Loucy (cell line): ENCODE measurements at regions not wholly inside any gene's neighbourhood (a gene's known extent, or its start where the extent isn't known, plus 50 kb on each side); places are given as distances from the start of the nearest gene placed in this dataset.

Source experiments
- H2AFZ ChIP-seq: fragments of 200-600 bp; sonication (generic); 2 replicates; pipeline ENCODE4 v1.6.0; 2016; ENCODE audit warnings: antibody characterized with exemption, mild to moderate bottlenecking, low read length, moderate library complexity
- H3F3A ChIP-seq: fragments of 200-600 bp; 2 replicates; pipeline ENCODE4 v1.6.0; 2016; ENCODE audit warnings: antibody characterized with exemption, low read depth, mild to moderate bottlenecking
- H3K27me3 ChIP-seq: fragments of 200-600 bp; sonication (generic); 2 replicates; pipeline ENCODE4 v1.6.1; 2014; ENCODE audit warnings: low read length, mild to moderate bottlenecking; ENCODE audit not compliant: insufficient read depth, poor library complexity, severe bottlenecking
- H3K36me3 ChIP-seq: fragments of 200-600 bp; sonication (generic); 2 replicates; pipeline ENCODE4 v1.6.1; 2016; ENCODE audit warnings: low read length; ENCODE audit not compliant: insufficient read depth
- H3K4me1 ChIP-seq: fragments of 200-600 bp; sonication (generic); 2 replicates; pipeline ENCODE4 v1.5.1; 2014; ENCODE audit warnings: low read length, mild to moderate bottlenecking; ENCODE audit not compliant: insufficient read depth, poor library complexity, severe bottlenecking
- H3K4me2 ChIP-seq: fragments of 200-600 bp; sonication (generic); 2 replicates; pipeline ENCODE4 v1.6.0; 2014; ENCODE audit warnings: antibody characterized with exemption, low read length, low read depth, mild to moderate bottlenecking; ENCODE audit not compliant: poor library complexity, severe bottlenecking
- H3K4me3 ChIP-seq: fragments of 200-600 bp; sonication (generic); 2 replicates; pipeline ENCODE4 v1.5.1; 2014; ENCODE audit warnings: low read length, mild to moderate bottlenecking, mixed read lengths; ENCODE audit not compliant: poor library complexity, severe bottlenecking
- H3K79me2 ChIP-seq: fragments of 200-600 bp; sonication (generic); 2 replicates; pipeline ENCODE4 v1.6.1; 2014; ENCODE audit warnings: low read length; ENCODE audit not compliant: insufficient read depth
- H3K9ac ChIP-seq: fragments of 200-600 bp; sonication (generic); 2 replicates; pipeline ENCODE4 v1.6.0; 2014; ENCODE audit warnings: mild to moderate bottlenecking, low read depth, low read length, moderate library complexity; ENCODE audit not compliant: poor library complexity, severe bottlenecking
- H3K9me2 ChIP-seq: fragments of 200-600 bp; sonication (generic); replicated peaks from 2 replicates; pipeline ENCODE4 v1.6.1; 2016; ENCODE audit warnings: low read depth, low read length, mixed read lengths
- H3K9me3 ChIP-seq: fragments of 200-600 bp; sonication (generic); 2 replicates; pipeline ENCODE4 v1.6.1; 2014; ENCODE audit warnings: mild to moderate bottlenecking, antibody characterized with exemption, low read length, low read depth; ENCODE audit not compliant: insufficient read depth
- H4K20me1 ChIP-seq: fragments of 200-600 bp; sonication (generic); 2 replicates; pipeline ENCODE4 v1.6.0; 2014; ENCODE audit warnings: antibody characterized with exemption, low read length, mild to moderate bottlenecking; ENCODE audit not compliant: insufficient read depth, poor library complexity, severe bottlenecking
- CTCF ChIP-seq: fragments of 200-600 bp; sonication (generic); conservative IDR thresholded peaks from 2 replicates; pipeline ENCODE4 v1.5.1; 2014; ENCODE audit warnings: mild to moderate bottlenecking, antibody characterized with exemption, low read length
- EZH2phosphoT487 ChIP-seq: fragments of 200-600 bp; IDR thresholded peaks from 2 replicates; pipeline ENCODE4 v1.6.1; 2018; ENCODE audit warnings: antibody characterized with exemption, mild to moderate bottlenecking, moderate library complexity, borderline replicate concordance

GRCh38 chr13:109963960-109964563 lies 177.7 kb upstream of the IRS2 start:
- H3K9me2 ChIP-seq, result no peaks in the 10 kb centered on the region
- H3K9ac ChIP-seq, result no peak overlapping the region
- no peak for TF ChIP-seq CTCF
- TF ChIP-seq EZH2phosphoT487, result no peak
- H3F3A ChIP-seq, result no peaks in the 10 kb centered on the region
- no peak overlapping the region for H3K4me3 ChIP-seq
- no peaks in the 10 kb centered on the region for H4K20me1 ChIP-seq
- peak overlapping the region; percentile 22 for H3K4me2 ChIP-seq
- no peaks in the 10 kb centered on the region for H3K36me3 ChIP-seq
- H3K4me1 ChIP-seq, result no peaks in the 10 kb centered on the region
- H3K27me3 ChIP-seq, result no peaks in the 10 kb centered on the region
- no peak overlapping the region for H2AFZ ChIP-seq
- no peaks in the 10 kb centered on the region for H3K9me3 ChIP-seq
- H3K79me2 ChIP-seq, result no peaks in the 10 kb centered on the region

GRCh38 chr13:109963384-109963783 lies 177.0 kb upstream of the IRS2 start:
- Histone ChIP-seq H3K4me2 (no peak overlapping the region), H3K9me2 (no peaks in the 10 kb centered on the region), H3K79me2 (no peaks in the 10 kb centered on the region), H3K9me3 (no peaks in the 10 kb centered on the region), H3K36me3 (no peaks in the 10 kb centered on the region), H4K20me1 (no peaks in the 10 kb centered on the region), H3K27me3 (no peaks in the 10 kb centered on the region), H3K4me3 (no peak overlapping the region), H3K4me1 (no peaks in the 10 kb centered on the region), H3K9ac (no peak overlapping the region), H2AFZ (no peak overlapping the region), H3F3A (no peaks in the 10 kb centered on the region)
- TF ChIP-seq EZH2phosphoT487, result no peak
- TF ChIP-seq CTCF, result no peak

GRCh38 chr13:109959903-109960302 lies 173.5 kb upstream of the IRS2 start:
- H3K27me3 ChIP-seq, result no peaks in the 10 kb centered on the region

More at GRCh38 chr13:109959903-109960302, 173.5 kb upstream of the IRS2 start:
- no peak overlapping the region for H3K9ac ChIP-seq
- no peaks in the 10 kb centered on the region for H3K79me2 ChIP-seq
- TF ChIP-seq EZH2phosphoT487 (no peak), CTCF (no peak)
- H4K20me1 ChIP-seq, result no peaks in the 10 kb centered on the region
- H3F3A ChIP-seq, result no peaks in the 10 kb centered on the region
- H3K9me3 ChIP-seq, result no peaks in the 10 kb centered on the region; the same call in 1 of the 2 replicates
- no peak overlapping the region for H3K4me3 ChIP-seq
- no peaks in the 10 kb centered on the region for H3K4me1 ChIP-seq
- no peaks in the 10 kb centered on the region for H3K9me2 ChIP-seq
- no peak overlapping the region for H2AFZ ChIP-seq
- H3K36me3 ChIP-seq, result no peaks in the 10 kb centered on the region
- no peak overlapping the region for H3K4me2 ChIP-seq
